HG02852 (cell line): ENCODE measurements at regions not wholly inside any gene's neighbourhood (a gene's known extent, or its start where the extent isn't known, plus 50 kb on each side); places are given as distances from the start of the nearest gene placed in this dataset.

Source experiments
- ATAC-seq: cut with Tn5 transposase; IDR thresholded peaks from one replicate; pipeline ENCODE4 v1.9.1; 2021; ENCODE audit warnings: mild to moderate bottlenecking, moderate library complexity; ENCODE audit not compliant: unreplicated experiment

GRCh38 chr4:96301715-96302114 is 461.8 kb downstream of the PDHA2 start:
- no peak for ATAC-seq

GRCh38 chr4:96305030-96305429 is 465.1 kb downstream of the PDHA2 start:
- ATAC-seq: no peak

GRCh38 chr4:96312046-96312685 is 472.3 kb downstream of the PDHA2 start:
- ATAC-seq: no peak

- ATAC-seq: no peak
Measured at GRCh38 chr4:96315815-96316214, 475.9 kb downstream of the PDHA2 start.

GRCh38 chr4:96316776-96317175 is 476.9 kb downstream of the PDHA2 start:
- ATAC-seq: no peak

- ATAC-seq: no peak
Measured at GRCh38 chr4:96317891-96318290, 478.0 kb downstream of the PDHA2 start.

GRCh38 chr4:96326846-96327245 is 487.0 kb downstream of the PDHA2 start:
- ATAC-seq: no peak

- ATAC-seq: no peak
Measured at GRCh38 chr4:96342196-96342595, 502.3 kb downstream of the PDHA2 start.

GRCh38 chr4:96342790-96343455 is 503.0 kb downstream of the PDHA2 start:
- no peak for ATAC-seq

- no peak for ATAC-seq
Measured at GRCh38 chr4:96343836-96344235, 503.9 kb downstream of the PDHA2 start.

GRCh38 chr4:96347582-96347981 is 507.7 kb downstream of the PDHA2 start:
- ATAC-seq: no peak

- ATAC-seq: no peak
Measured at GRCh38 chr4:96352051-96352517, 512.2 kb downstream of the PDHA2 start.

- ATAC-seq: no peak
Measured at GRCh38 chr4:96354036-96354712, 514.3 kb downstream of the PDHA2 start.

- ATAC-seq: no peak
Measured at GRCh38 chr4:96355414-96355813, 515.5 kb downstream of the PDHA2 start.

- no peak for ATAC-seq
Measured at GRCh38 chr4:96356591-96357370, 516.9 kb downstream of the PDHA2 start.

GRCh38 chr4:96366632-96367031 is 526.7 kb downstream of the PDHA2 start:
- no peak for ATAC-seq

GRCh38 chr4:96375367-96375766 is 535.5 kb downstream of the PDHA2 start:
- no peak for ATAC-seq

GRCh38 chr4:96379524-96379923 is 539.6 kb downstream of the PDHA2 start:
- ATAC-seq: no peak

GRCh38 chr4:96380106-96380505 is 540.2 kb downstream of the PDHA2 start:
- ATAC-seq: no peak

- no peak for ATAC-seq
Measured at GRCh38 chr4:96383349-96383748, 543.5 kb downstream of the PDHA2 start.

GRCh38 chr4:96389770-96390169 is 549.9 kb downstream of the PDHA2 start:
- no peak for ATAC-seq
